Prostate gland (tissue), 2 donors: ENCODE measurements at regions not wholly inside any gene's neighbourhood (a gene's known extent, or its start where the extent isn't known, plus 50 kb on each side); places are given as distances from the start of the nearest gene placed in this dataset.

ENCODE experiments used
- POLR2A ChIP-seq: fragments of 450-650 bp; IDR thresholded peaks from one replicate; pipeline ENCODE4 v1.6.1; 2016; ENCODE audit warnings: antibody characterized with exemption, mild to moderate bottlenecking
- POLR2AphosphoS5 ChIP-seq: sonication (generic); formaldehyde crosslinking; IDR thresholded peaks from one replicate; pipeline ENCODE4 v1.6.1; 2017; ENCODE audit warnings: antibody characterized with exemption
- TF ChIP-seq, protein P1 (sequence below), 4 experiments: fragments of 200-600 bp in 2 of 4; fragments of 450-650 bp in 2 of 4; sonication (generic) in 2 of 4; IDR thresholded peaks; 1 replicate in 3 of 4; 2 replicates in 1 of 4; pipeline ENCODE4 v1.5.1; 2016 to 2019; ENCODE audit warnings: antibody characterized with exemption in 4 of 4, mild to moderate bottlenecking in 2 of 4, moderate library complexity in 2 of 4

DNA sequence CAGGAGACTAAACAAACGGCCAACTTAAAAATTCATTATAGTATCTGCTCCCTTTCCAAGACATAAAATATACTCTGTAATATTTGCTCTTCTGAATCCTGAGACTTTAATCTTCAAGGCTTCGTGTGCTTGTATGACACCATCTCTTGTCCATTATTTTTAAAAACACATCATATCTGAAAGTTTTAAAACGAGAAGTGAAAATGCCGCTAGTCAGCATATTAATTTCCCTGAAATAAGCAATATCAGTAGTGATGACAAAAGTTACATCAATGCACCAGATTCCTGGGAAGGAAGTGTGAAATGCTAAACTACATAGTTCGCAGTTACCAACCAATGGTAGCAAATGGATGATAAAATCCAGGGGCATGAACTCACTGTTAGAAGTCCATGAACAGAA lies 66.8 kb upstream of the EXOC1L start:
- TF ChIP-seq, protein P1, sequence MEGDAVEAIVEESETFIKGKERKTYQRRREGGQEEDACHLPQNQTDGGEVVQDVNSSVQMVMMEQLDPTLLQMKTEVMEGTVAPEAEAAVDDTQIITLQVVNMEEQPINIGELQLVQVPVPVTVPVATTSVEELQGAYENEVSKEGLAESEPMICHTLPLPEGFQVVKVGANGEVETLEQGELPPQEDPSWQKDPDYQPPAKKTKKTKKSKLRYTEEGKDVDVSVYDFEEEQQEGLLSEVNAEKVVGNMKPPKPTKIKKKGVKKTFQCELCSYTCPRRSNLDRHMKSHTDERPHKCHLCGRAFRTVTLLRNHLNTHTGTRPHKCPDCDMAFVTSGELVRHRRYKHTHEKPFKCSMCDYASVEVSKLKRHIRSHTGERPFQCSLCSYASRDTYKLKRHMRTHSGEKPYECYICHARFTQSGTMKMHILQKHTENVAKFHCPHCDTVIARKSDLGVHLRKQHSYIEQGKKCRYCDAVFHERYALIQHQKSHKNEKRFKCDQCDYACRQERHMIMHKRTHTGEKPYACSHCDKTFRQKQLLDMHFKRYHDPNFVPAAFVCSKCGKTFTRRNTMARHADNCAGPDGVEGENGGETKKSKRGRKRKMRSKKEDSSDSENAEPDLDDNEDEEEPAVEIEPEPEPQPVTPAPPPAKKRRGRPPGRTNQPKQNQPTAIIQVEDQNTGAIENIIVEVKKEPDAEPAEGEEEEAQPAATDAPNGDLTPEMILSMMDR (IDR thresholded peaks at IDR 0.05), result no peak
- no peak for TF ChIP-seq POLR2AphosphoS5
- TF ChIP-seq POLR2A, result no peak
